ENCODE measurements at regions not wholly inside any gene's neighbourhood (a gene's known extent, or its start where the extent isn't known, plus 50 kb on each side); places are given as distances from the start of the nearest gene placed in this dataset.

DNA sequence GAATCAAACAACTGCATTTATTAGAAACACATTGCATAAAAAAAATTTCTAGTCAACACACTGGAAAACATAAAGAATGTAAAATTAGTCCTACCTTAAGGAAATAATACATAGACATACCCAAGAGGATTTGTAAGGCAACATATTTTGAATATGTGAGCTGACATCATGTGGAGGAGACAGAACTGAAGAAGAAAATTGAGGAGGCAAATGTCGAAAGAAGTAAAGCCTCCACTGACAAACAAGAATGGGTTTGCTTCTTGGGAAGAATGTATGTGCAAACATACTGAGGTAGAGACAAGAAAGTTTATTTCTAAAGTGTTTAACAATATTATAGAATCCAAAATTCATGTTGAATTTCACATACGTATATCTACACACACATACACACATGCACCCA is 363.0 kb upstream of the PDE4D start:
- DNase-seq, result no peak

DNA sequence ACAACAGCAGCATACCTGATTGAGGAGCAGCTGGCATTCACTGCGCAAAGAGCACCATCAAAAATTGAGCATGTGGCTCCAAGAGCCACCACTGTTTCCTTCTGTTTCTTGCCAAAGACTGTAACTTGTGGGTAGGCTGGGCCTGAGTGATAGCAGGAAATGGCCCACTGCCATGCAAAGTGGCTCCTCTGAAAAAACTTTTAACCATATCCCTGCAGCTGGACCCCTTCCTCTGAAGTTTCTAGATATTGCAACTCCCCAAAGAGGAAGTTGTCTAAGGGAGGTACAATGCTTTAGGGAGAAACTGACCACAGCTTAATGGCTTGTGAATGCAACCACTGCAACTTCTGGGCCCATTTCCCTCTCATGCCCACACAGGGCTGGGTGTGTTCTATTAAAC is 355.4 kb upstream of the PDE4D start:
- DNase-seq, result no peak

DNA sequence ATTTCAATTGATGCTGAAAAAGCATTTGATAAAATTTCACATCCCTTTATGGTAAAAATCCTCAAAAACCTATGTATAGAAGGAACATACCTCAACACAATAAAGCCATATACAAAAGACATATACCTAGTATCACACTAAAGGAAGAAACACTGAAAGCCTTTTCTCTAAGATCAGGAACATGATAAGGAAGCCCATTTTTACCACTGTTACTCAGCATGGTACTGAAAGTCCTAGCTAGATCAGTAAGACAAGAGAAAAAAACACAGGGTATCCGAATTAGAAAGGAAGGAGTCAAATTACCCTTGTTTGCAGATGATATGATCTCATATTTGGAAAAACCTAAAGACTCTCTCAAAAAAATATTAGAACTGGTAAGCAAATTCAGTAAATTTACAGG is 350.2 kb upstream of the PDE4D start:
- no peak for DNase-seq

DNA sequence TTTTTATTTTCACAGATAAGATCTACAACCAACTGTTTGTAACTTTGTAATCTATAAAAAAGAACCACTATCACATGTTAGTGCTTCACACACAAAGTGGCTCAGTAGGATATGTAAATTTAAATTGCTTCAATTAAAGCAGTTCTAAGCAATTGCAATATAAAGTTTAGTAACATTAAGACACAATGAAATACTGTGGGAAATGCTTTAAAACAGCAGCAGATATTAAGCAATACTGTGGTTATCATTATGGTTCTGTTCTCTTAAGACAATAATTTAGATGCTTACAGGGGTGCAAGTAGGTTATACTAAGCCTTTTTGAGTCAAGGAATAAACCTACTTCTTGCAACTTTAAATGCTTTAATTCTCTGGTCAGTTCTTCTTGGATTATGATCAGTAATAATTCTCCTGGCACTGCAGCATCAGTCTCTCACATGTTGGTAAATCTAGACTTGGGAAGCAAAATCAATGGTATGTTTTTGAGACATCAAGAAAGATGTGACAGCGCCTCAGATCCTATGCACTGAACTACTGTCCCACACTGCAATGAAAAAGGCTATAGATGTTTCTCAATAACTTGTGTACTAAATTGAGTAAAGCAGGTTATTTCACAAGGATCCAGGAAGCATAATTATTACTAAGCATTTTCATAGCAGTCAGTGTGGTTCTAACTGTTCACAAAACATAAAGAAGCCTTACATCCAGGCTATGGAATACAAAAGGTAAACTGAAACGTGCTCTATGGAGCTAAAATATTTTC is 338.7 kb upstream of the PDE4D start:
- DNase-seq, result no peak

DNA sequence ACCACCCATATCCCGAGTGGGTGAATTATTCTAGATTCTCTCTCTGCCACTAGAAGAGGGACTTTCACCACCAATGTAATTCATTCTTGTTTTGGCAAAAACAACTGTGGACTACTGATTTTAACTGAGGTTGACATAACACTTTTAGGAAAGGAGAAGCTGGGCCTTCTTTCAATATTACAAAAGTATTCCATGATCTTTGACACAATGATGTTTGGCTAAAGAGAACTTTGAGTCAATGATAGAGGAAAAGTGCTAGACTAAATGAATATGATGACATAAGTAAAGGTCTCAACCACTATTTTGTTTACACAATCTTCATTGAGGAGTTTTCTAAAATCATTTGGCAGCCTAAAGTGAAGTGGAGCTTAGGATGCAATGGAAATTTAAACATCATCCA is 336.9 kb upstream of the PDE4D start:
- DNase-seq, result no peak

DNA sequence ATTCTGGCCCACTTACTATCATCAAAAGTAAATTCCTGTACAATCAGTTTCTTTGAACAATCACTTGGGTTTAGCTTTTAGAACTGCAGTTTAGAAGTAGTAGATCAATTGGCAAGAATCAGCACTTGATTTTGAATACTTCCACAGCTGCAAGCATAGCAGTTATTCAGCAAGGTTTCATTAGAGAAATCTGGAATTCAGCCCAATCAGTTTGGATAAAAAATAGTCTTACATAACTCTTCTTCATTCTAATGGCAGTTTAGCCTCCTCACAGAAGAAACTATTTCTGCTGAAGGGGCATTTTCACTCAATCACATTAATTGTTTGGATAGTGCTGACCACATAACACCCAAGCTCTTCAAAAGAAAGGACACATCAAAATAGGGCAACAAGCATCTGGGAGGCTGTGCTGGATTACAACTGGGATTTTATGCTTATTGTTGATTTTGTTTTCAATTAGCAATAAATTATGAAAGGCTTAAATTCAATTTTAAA is 336.2 kb upstream of the PDE4D start:
- no peak for DNase-seq

DNA sequence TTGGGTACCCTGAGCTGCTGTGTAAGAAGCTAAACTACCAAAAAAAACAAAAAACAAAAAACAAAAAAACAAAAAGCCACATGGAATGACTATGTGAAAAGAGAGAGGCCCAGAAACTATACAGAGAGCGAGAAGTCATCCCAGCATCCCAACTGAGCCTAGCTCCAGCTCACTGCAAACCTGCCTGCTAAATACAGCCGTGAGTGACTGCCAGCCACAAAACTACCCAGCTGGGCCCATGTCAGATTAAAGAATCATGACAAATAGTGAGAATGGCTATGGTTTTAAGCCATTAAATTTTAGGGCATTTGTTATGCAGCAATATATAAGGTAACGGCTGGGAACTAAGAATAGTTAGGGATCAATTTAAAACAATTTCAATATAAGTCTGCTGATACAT is 335.1 kb upstream of the PDE4D start:
- DNase-seq, result no peak

DNA sequence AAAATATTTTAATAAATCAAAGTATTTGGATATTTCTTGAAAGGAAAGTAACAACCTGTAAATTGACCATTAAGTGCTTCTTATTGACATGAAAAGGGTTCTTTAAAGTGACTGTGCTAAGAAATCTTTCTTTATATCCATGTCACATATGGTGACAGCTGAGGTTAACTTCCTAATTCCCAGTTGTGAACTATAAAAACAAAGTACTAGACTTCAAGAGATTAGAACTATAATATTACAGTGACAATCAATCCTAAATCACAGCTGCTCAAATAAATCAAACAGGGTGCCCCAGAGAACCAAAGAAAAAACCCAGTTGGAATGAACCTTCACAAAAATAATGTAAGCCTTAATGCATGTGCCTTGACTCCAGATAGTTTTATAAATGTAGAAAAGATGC is 332.6 kb upstream of the PDE4D start:
- DNase-seq, result no peak

DNA sequence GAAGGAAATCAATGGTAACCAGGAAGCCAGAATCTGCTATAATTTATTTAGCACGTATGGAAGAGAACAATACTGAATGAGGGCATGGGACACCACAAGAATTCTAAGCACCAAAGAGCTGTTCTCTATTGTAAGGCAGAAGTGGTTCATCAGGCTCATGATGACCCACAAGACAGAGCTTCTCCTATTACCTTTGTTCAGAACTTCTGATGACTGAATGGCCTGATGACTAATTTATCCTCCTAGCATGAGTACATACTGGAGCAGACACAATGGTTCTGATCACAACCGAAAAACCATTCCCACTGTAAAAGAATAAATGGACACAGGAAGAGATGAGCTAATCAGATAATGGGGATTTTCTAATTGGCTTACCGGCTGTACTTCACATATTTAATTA is 329.8 kb upstream of the PDE4D start:
- peak; percentile 5 for DNase-seq

DNA sequence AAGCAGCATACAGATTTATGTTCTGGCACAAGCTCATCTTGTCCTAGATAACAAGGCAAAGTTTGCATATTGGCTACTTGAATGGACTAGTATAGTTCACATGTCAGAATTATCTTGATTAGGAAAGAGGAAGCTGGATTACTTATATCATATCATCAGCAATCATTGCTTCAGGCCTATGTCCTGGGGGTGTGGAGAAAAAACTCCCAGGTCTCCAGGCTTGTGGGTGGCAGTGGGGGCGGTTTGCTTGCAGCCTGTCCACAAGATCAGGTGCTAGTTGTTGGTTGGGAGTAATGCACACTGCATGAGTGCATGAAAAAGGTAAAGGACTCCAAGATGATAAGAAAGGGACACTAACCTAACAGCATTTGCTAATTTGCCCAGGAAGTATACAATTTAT is 326.4 kb upstream of the PDE4D start:
- no peak for DNase-seq

DNA sequence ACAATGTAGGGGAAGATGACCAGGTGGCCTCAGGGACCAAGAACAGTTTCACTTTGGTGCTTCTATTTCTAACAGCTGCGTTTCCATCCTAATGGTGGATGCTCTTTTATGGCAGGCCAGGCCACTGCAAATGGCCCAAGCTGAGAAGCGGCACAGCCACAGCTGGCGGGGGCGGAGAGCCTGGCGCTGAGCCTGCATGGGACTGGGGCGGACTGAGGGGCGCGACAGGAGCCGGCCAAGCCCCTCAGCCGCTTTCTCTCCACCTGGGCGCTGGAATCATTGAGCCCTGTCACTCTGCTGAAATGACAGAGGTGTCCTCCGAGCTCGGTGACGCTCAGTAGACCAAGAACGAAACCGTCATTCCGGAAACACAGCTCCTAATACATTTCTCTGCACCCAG is 317.3 kb upstream of the PDE4D start:
- DNase-seq, result no peak

DNA sequence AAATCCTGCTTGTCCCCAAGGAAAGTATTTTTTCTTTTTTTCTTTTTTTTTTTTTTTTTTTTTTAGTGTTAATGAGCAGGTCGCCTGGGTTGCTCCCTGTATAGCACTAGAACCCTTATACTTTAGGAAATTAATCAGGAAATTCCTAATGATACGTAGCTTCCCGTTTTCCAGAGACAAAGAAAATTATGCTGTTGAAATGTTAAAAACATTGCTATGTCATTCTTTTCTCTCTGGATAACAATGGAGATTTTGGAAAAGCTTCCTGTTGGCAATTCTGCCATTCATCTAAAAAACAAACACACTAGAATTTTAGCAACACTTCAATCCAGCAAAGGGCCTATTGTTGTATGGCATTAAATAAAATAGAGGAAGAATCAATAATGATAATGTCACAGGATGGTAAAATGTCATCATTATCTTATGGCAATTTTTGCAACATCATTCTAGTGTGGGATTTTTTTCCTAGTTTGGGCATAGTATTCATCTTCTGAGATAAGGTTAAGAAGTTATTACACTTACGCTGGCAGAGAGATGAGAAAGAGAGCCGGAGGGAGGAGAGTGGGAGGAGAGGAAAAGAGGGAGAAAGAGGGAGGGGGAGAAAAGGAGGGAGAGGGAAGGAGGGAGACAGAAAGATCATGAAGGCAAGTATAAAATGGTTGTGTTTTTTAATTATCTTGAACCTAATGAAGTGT is 315.8 kb upstream of the PDE4D start:
- no peak for DNase-seq

DNA sequence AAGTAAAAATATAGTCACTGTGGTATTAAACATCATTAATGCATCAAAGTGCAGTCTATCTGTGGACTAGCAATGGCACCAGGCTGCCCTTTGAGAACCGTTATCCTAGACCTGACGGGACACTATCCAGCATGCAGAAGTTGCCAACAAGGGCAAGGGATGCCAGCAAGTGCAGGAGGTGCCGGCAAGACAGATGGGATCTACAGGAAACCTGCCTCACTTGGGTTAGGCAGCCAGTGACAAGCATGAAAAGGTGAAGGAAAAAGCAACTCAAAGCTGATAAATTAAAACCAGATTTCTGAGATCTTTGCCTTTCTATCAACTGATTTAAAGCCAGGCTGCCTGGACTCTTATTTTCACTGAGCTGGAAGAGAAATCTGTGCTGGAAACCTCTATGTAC is 315.2 kb upstream of the PDE4D start:
- no peak for DNase-seq

DNA sequence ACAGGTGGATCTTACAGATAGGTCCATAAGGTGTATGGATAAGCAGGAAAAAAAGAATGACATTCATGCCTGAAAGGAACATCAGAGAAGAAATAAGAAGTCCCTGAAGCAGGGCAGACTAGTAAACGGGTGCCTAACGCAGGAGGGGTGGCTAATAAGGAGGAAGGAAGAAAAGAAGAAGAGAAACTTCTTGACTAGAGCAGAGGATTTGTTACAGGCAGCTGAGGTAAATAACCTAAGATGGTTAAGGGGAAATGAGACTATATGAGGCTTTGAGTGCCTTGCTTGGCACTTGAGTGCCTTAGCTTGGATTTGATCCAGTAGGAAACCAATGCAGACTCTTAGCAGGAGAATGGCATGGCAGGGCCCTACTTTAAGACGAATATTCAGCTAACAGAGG is 313.5 kb upstream of the PDE4D start:
- DNase-seq, result no peak

DNA sequence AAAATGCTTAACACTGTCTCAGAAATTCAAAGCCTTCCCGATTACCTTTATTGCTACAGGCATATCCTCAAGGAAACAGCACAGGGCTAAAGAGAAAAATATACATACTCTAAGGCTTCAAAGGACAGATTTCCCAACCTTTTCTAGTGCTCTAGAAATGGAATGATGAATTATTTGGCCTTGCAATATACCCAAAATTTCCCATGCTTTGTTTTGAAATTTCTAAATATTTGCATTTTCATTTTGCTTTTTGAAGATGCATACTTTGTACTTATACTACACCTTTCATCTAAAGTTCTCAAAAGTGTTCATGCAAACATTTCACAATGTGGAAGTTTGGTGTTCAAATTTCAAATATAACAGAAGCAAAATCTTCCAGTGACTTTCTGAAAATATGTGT is 312.7 kb upstream of the PDE4D start:
- DNase-seq, result no peak

DNA sequence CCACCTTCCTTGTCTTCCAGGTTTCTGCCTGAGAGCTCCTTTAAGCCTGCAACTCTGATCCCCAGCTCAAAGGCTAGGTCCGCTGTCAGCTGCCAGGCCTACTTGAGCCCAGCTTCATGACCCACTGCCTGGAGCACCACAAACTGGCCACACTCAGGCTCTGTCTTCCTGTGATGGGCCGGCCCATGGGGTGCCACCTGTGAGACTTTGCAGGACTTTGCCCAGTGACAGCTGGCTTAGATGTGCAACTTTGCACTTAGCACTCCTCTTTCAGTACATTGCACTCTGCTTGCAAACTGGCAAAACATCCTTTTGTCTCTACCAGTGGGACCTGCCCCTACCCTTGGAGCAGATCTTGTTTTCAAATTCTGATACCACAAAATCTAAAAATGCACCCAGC is 311.5 kb upstream of the PDE4D start:
- no peak for DNase-seq

DNA sequence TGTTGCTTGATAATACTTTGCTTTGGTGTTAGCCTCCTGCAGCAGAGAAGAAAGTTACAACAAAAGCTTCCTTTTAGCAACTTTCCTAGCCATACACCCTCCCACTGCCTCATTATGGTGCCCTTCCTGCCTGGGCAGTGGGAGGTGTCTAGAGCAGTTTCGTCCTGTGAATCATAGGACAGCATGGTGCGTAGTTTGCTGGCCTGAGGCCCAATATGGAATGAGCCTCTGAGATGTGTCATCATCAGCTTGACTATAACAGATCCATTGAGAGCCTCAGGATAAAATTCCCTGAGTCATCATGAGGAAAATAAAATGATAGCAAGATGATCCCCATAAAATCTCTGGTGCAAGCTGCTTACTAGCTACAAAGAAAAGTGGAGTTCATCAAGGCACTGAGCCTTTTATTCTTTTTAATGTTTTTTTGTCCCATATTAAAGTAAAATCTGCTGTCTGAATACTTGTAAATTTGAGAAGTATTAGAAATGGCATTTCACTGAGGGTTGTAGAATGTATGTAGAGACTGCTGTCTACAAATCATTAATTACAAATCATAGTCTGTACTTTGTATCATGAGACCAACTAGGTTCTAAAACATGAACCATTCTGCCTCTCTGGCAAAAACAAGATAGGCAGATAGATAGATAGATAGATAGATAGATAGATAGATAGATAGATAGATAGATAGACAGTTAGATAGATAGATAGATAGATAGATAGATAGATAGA is 303.0 kb upstream of the PDE4D start:
- DNase-seq, result peak; percentile 98

DNA sequence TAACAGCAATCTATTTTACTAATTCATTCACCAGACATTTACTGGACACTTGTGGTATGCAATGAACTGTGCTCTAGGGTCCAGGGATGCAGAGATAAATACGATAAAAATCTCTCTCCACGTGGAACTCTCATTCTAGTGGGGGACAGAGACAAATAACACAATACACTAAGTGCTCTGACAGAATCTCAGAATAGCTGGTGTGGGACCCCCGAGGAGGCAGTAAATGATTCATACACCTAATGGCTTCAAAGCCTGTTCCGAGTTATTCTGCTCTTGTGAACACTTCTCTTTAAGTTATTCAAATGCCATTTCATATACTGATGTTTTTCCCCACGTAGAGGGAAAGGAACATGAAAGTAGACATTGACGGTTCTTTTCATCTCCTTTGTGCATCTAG is 302.0 kb upstream of the PDE4D start:
- DNase-seq, result no peak

DNA sequence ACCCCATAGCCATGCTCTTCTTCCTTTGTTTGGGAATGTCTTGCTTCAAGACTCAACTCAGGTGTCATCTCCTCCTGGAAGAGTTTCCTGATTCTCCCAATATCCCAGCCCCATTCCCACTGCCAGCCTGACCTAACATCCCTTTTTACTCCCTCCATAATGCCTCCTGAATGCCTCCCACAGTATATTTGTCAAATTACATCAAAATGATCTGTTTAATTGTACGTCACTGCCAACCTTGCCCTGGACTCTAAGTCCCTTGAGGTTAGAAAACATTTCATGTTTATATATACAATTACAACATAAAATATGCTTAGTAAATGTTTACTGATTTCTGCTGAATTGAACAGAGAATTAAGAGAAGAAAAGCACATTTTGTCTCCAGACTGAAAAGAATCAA is 301.6 kb upstream of the PDE4D start:
- DNase-seq, result no peak

DNA sequence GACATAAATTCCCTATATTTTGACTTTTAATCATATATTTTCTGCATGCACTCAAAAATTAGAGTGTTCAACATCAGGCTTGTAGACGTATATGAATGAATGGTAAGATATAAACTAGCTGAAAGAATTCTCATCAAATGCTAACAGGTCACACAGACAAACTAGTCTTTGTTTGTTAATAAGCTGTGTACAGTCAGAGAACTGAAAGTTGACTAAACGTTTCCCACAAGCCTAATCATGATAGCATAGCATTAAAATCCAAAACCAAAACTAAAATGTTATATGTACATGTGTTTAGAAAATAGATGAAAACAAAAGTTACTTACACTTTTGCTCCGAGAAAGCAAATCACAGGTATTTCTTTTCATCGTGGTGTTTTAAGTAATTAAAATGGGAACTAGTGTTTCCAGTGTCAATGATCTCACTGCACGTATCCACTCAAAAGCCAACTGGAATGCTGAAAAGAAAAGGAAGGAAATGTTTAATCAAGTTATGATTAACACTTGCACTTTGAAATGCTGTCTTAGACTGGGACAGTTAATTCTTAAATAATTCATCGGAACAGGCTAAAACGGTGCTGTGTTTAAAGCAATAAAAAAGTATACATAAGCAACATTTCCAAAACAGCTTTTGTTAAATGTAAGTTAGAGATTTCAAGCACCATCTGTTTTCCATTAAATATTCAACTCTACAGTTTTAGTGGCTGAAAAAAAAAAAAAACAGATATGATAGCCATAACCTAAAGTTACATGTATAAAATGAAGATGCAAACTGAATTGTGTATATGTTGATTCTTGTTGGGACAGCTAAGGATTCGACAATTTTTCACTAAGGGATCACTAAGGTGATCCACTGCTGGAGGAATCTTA is 291.9 kb upstream of the PDE4D start:
- DNase-seq, result peak; percentile 13

DNA sequence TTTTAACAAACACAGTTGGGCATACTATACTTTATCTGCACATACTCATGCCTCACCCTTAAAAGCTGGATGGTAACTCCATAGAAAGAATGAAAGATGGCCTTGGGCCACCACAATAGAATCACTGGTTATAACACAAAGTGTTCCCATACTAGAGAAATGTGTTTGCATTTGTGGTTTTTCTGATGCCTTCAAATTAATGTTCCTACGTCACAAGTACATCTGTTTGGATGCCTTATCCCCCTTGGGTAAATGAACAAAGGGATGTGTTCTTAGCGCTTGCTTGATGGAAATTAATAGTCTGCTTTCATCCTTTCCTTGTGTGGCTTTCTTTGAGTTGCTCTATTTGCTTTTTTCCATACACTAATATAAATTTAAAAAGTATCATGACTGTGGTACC is 291.1 kb upstream of the PDE4D start:
- peak; percentile 60 for DNase-seq

DNA sequence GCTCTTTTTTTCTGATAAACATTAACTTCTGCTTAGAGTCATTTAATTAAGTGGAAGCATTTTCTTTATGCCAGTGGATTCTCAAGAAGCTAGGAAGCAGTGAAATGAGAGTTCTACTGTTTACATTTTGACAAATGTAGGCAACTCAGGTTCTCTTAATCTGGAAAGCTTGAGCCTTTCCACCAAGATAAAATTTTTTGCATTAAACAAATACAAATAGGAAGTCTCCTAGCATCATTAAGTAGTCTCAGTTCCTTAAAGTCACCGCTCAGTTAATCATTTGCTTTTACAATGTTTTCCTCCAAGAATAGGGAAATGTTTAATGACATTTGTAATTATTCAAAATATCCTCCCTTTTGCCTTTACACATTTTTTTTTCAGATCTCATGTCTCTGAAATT is 290.4 kb upstream of the PDE4D start:
- DNase-seq, result no peak

DNA sequence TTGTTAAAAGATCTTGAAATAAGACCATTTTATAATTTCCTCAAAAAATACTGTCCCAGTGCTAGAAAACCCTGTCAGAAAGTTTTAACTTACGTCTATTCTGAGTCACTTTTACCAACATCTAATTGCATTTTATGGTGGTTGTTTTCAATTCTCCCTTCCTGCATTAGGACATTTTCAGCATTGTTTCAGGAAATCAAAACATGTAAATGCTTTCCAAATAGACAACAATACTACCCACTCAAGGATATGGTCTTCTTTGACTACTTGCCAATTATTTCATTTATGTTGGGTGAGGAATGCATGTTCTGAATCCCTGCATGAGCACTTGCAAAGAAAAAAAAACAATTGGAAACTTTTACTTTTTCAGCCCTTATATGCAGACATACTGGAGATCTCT is 284.6 kb upstream of the PDE4D start:
- peak; percentile 61 for DNase-seq

Measured in fibroblast of skin of abdomen (primary cell).